HFFc6 (cell line): ENCODE measurements at regions not wholly inside any gene's neighbourhood (a gene's known extent, or its start where the extent isn't known, plus 50 kb on each side); places are given as distances from the start of the nearest gene placed in this dataset.
A peak's percentile ranks its signal among the peaks of the same experiment; 100 is the strongest.

ENCODE experiments used
- DNase-seq: peaks from one replicate; pipeline ENCODE4 v3.0.0-alpha.2; 2018
- H3K27ac Mint-ChIP-seq: 2 replicates; pipeline ENCODE4 v1.8.0; 2020; ENCODE audit warnings: mild to moderate bottlenecking, mixed read lengths
- H3K27me3 Mint-ChIP-seq: 2 replicates; pipeline ENCODE4 v1.8.0; 2021; ENCODE audit warnings: mild to moderate bottlenecking, moderate library complexity, mixed read lengths; ENCODE audit not compliant: insufficient read depth
- H3K36me3 Mint-ChIP-seq: 2 replicates; pipeline ENCODE4 v1.8.0; 2021; ENCODE audit warnings: low read depth, mixed read lengths
- H3K4me1 Mint-ChIP-seq: 2 replicates; pipeline ENCODE4 v1.8.0; 2020; ENCODE audit warnings: low read depth, mixed read lengths
- H3K4me3 Mint-ChIP-seq: 2 replicates; pipeline ENCODE4 v1.8.0; 2020; ENCODE audit warnings: mild to moderate bottlenecking, moderate library complexity, mixed read lengths
- H3K9me3 Mint-ChIP-seq: 2 replicates; pipeline ENCODE4 v1.8.0; 2020; ENCODE audit warnings: mild to moderate bottlenecking, mixed read lengths
- CTCF ChIP-seq: fragments of 200-600 bp; sonication (generic); IDR thresholded peaks from 2 replicates; pipeline ENCODE4 v1.5.0; 2021; ENCODE audit warnings: antibody characterized with exemption, mild to moderate bottlenecking

GRCh38 chr10:45501791-45502190 is 127.8 kb downstream of the ALOX5 start:
- no peak for DNase-seq
- Mint-ChIP-seq H3K36me3 (no peaks in the 10 kb centered on the region), H3K9me3 (peaks cover 8% of the 10 kb centered on the region; the same call in 1 of the 2 replicates), H3K27me3 (no peaks in the 10 kb centered on the region; the same call in none of the 2 replicates), H3K4me3 (no peak overlapping the region), H3K27ac (no peak overlapping the region), H3K4me1 (peaks cover 9% of the 10 kb centered on the region)
- TF ChIP-seq CTCF = no peak

- peaks cover 9% of the 10 kb centered on the region for H3K4me1 Mint-ChIP-seq
- DNase-seq = no peak
- no peak overlapping the region for H3K27ac Mint-ChIP-seq
- H3K27me3 Mint-ChIP-seq = no peaks in the 10 kb centered on the region; the same call in none of the 2 replicates
- H3K36me3 Mint-ChIP-seq = 0 out of 2 replicates have a peak, but pooled peaks cover 2% of the 10 kb centered on the region
- H3K9me3 Mint-ChIP-seq = peaks cover 11% of the 10 kb centered on the region
- no peak for TF ChIP-seq CTCF
- no peak overlapping the region for H3K4me3 Mint-ChIP-seq
These were observed 126.8 kb downstream of the ALOX5 start for GRCh38 chr10:45500798-45501197.

- DNase-seq = no peak
- Mint-ChIP-seq H3K36me3 (0 out of 2 replicates have a peak, but pooled peaks cover 7% of the 10 kb centered on the region), H3K27me3 (no peaks in the 10 kb centered on the region; the same call in none of the 2 replicates), H3K9me3 (peaks cover 16% of the 10 kb centered on the region), H3K4me1 (peaks cover 9% of the 10 kb centered on the region), H3K4me3 (no peak overlapping the region), H3K27ac (no peak overlapping the region)
- TF ChIP-seq CTCF = no peak
These were observed 126.3 kb downstream of the ALOX5 start for GRCh38 chr10:45500304-45500703.

GRCh38 chr10:45495438-45496152 is 121.6 kb downstream of the ALOX5 start:
- Mint-ChIP-seq H3K4me3 (no peak overlapping the region), H3K27me3 (no peaks in the 10 kb centered on the region; the same call in none of the 2 replicates), H3K36me3 (0 out of 2 replicates have a peak, but pooled peaks cover 8% of the 10 kb centered on the region), H3K4me1 (no peaks in the 10 kb centered on the region), H3K27ac (no peak overlapping the region), H3K9me3 (peaks cover 31% of the 10 kb centered on the region)
- no peak for TF ChIP-seq CTCF
- peak; percentile 18 for DNase-seq
